Brain microvascular endothelial cell (primary cell): ENCODE measurements at regions not wholly inside any gene's neighbourhood (a gene's known extent, or its start where the extent isn't known, plus 50 kb on each side); places are given as distances from the start of the nearest gene placed in this dataset.

ENCODE experiments used
- DNase-seq: peaks from one replicate; pipeline ENCODE4 v3.0.0-alpha.2; 2020
- H3K27ac ChIP-seq: fragments of 250-450 bp; sonication (Bioruptor Pico); 2 replicates; pipeline ENCODE4 v1.5.1; 2020; ENCODE audit warnings: mild to moderate bottlenecking, moderate library complexity
- H3K27me3 ChIP-seq: fragments of 250-450 bp; sonication (Bioruptor Pico); replicated peaks from 2 replicates; pipeline ENCODE4 v1.5.1; 2020; ENCODE audit warnings: mild to moderate bottlenecking
- H3K36me3 ChIP-seq: fragments of 250-450 bp; sonication (Bioruptor Pico); replicated peaks from 2 replicates; pipeline ENCODE4 v1.5.1; 2020; ENCODE audit warnings: mild to moderate bottlenecking
- H3K4me3 ChIP-seq: 2 replicates; pipeline ENCODE4 v1.5.1; 2011; ENCODE audit warnings: low read depth, mild to moderate bottlenecking, control low read depth, low read length, moderate library complexity
- in situ Hi-C: cut with HindIII; loops from 2 replicates; pipeline ENCODE4 v1.10.0; 2017; ENCODE audit warnings: low sequenced_read_pairs, low pct_ligation_motif_present
- TF ChIP-seq, protein P1 (sequence below): IDR thresholded peaks from 2 replicates; pipeline ENCODE4 v1.5.1; 2011; ENCODE audit warnings: low read depth, mild to moderate bottlenecking, moderate library complexity, low read length, control low read depth, inconsistent platforms; ENCODE audit errors: missing control alignments

GRCh38 chr17:56735842-56736241 is 97.9 kb downstream of the C17orf67 start:
- Histone ChIP-seq H3K27me3 (peaks cover 3% of the 10 kb centered on the region), H3K36me3 (no peaks in the 10 kb centered on the region), H3K27ac (no peak overlapping the region), H3K4me3 (no peak overlapping the region)
- in situ Hi-C loops, result no loop called here
- TF ChIP-seq, protein P1, sequence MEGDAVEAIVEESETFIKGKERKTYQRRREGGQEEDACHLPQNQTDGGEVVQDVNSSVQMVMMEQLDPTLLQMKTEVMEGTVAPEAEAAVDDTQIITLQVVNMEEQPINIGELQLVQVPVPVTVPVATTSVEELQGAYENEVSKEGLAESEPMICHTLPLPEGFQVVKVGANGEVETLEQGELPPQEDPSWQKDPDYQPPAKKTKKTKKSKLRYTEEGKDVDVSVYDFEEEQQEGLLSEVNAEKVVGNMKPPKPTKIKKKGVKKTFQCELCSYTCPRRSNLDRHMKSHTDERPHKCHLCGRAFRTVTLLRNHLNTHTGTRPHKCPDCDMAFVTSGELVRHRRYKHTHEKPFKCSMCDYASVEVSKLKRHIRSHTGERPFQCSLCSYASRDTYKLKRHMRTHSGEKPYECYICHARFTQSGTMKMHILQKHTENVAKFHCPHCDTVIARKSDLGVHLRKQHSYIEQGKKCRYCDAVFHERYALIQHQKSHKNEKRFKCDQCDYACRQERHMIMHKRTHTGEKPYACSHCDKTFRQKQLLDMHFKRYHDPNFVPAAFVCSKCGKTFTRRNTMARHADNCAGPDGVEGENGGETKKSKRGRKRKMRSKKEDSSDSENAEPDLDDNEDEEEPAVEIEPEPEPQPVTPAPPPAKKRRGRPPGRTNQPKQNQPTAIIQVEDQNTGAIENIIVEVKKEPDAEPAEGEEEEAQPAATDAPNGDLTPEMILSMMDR, result no peak
- no peak for DNase-seq

- Histone ChIP-seq H3K36me3 (no peaks in the 10 kb centered on the region), H3K4me3 (no peak overlapping the region), H3K27me3 (no peaks in the 10 kb centered on the region), H3K27ac (no peak overlapping the region)
- peak; percentile 77 for DNase-seq
- in situ Hi-C loops, result no loop called here
- TF ChIP-seq, protein P1, result no peak
Observed at GRCh38 chr17:56737421-56738161, 96.1 kb downstream of the C17orf67 start.

- Histone ChIP-seq H3K36me3 (no peaks in the 10 kb centered on the region), H3K27ac (no peak overlapping the region), H3K4me3 (no peak overlapping the region), H3K27me3 (no peaks in the 10 kb centered on the region)
- in situ Hi-C loops, result no loop called here
- TF ChIP-seq, protein P1, result no peak
- peak; percentile 25 for DNase-seq
Observed at GRCh38 chr17:56739376-56739775, 94.3 kb downstream of the C17orf67 start.

DNA sequence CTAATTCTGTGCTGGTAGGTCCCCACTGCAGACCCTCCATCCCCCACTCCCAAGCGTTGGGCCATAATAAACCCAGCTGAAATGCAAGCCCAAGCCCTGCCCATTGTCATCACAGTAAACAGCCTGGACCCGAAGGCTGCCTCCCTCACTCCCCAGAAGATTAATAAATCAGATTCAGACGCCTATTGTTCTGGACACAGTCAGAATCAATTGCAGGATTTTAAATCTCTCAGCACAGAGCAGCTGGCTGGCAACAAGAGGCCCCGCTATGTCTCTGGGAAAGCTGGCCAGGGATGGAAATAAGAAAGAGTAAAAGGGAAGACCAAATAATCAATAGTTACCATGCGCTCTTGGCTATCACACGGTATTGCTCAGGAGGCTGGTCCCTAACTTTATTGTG is 93.9 kb downstream of the C17orf67 start:
- in situ Hi-C loops, result no loop called here
- Histone ChIP-seq H3K27me3 (no peaks in the 10 kb centered on the region), H3K4me3 (no peak overlapping the region)

GRCh38 chr17:56740481-56740880 is 93.2 kb downstream of the C17orf67 start:
- TF ChIP-seq, protein P1, result no peak
- DNase-seq, result no peak

More for the DNA sequence above, 93.9 kb downstream of the C17orf67 start:
- Histone ChIP-seq H3K27ac (no peak overlapping the region), H3K36me3 (no peaks in the 10 kb centered on the region)
- TF ChIP-seq, protein P1, result no peak
- no peak for DNase-seq

More at GRCh38 chr17:56740481-56740880, 93.2 kb downstream of the C17orf67 start:
- Histone ChIP-seq H3K27me3 (no peaks in the 10 kb centered on the region), H3K36me3 (no peaks in the 10 kb centered on the region), H3K27ac (no peak overlapping the region), H3K4me3 (no peak overlapping the region)
- in situ Hi-C loops, result no loop called here
